HG02973 (cell line): ENCODE measurements at regions not wholly inside any gene's neighbourhood (a gene's known extent, or its start where the extent isn't known, plus 50 kb on each side); places are given as distances from the start of the nearest gene placed in this dataset.
"Not testable (repeated sequence)": the region's sequence is repeated elsewhere in the genome, so short reads cannot be mapped to it uniquely, and the experiment has no call there.

Experiments
- ATAC-seq: cut with Tn5 transposase; IDR thresholded peaks from one replicate; pipeline ENCODE4 v1.9.1; 2021; ENCODE audit warnings: moderate library complexity; ENCODE audit not compliant: unreplicated experiment

DNA sequence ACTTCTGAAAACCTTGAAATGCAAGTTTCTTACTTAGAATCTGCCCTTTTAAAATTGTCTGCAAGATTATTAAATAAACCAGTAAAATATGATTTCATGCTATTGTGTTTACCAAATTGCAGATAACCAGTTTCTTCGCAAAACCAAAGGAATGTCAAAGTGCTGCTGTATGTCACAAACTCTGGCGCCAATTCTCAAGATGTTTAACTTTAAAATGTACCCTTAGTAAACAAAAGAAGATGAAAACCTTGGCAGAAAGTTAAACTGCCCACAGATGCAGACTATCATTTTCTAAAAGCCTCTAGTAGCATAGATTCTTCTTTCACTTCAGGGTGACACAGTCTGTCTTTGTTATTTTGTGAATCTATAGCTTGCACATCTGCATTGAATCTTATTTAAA, 189.2 kb downstream of the SLITRK6 start:
- no peak for ATAC-seq

- ATAC-seq, result no peak
These were observed 190.9 kb downstream of the SLITRK6 start for GRCh38 chr13:85608255-85608829.

DNA sequence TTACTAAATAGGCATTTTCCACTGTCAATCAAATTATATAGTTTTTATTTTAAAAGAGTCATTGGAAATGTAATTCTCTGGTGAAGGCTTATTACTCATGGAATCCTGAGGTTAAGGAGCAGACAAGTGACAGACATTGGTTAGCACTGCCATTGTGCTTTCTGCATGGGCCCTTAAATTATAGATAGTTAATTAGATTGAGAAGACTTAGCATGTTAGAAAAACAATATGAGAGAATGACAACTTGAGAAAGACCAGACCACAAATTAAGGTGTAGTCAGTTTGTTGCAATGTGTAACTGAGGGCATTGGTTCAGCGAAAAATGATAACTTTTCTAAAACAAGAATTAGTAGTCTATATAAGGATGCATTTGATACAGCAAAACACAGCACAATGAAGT, 195.5 kb downstream of the SLITRK6 start:
- ATAC-seq, result no peak

DNA sequence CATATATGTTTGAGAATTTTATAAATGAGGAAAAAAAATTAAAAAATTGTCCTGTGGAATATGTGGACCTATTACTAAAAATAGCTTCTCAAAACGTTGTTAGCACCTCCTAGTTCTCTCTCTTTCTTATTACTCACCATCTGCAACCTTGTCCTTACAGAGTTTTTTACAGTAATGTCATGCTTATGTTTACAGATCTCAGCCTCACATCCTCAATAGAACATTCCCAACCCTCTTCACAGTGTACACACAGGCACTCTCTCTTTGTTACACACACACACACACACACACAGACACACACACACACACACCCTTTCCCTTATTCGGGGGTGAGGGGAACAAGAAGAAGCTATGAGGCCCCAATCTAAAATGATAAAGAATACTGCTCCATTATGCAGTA, 197.7 kb downstream of the SLITRK6 start:
- no peak for ATAC-seq

- ATAC-seq, result no peak
These were observed 201.3 kb downstream of the SLITRK6 start for GRCh38 chr13:85597790-85598500.

GRCh38 chr13:85592211-85592610, 207.0 kb downstream of the SLITRK6 start:
- ATAC-seq, result no peak

DNA sequence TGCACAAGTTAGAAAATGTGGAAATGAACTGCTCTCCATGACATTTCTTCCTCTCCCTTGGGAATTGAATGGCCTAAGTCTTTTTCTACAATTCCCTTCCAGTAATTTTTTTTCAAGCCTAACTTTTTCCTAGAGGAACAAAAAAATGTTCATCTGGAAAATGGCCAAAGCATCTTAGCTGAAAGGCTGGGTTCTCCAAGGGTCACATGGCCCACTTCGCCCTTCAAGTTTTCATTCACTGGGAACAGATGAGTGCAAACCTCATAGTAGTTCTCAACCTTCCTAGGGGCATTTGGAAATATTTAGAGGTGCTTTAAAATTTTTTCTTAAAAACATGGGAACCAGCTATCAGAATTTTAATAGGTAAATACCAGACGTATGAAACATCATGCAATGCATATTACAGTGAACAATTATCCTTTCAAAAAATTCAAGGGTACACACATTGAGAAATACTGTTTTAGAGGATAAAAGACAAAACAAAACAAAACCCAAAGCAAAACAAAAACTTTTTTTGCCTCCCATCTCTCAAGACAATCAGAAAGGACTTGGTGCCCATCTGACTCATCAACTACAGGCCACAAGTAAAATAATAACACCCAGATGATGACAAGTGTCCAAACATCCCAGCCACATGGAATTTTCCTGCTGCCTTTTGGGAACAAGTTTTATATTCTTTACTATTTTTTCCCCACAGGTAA, 208.8 kb downstream of the SLITRK6 start:
- no peak for ATAC-seq

GRCh38 chr13:85589021-85589420, 210.2 kb downstream of the SLITRK6 start:
- no peak for ATAC-seq

DNA sequence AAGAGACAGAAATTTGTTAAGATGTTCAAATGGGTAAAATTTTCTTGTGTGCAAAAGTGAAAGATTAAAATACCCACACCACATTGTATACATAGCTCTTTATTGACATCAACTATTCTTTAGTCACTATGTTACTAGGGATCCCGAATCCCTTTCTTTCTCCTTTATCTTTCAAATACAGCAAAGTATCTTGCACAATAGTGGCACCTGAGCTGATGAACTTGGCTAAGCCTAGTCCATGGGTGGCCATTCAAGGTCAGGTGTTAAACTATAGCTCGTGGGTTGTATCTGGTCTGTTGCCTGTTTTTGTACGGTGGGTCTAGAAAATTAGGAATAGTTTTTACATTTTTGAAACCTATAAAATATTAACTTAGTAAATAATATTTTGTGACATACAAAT, 210.9 kb downstream of the SLITRK6 start:
- no peak for ATAC-seq

- ATAC-seq, result no peak
These were observed 212.4 kb downstream of the SLITRK6 start for GRCh38 chr13:85586856-85587255.

- no peak for ATAC-seq
These were observed 212.8 kb downstream of the SLITRK6 start for GRCh38 chr13:85586422-85586831.

- no peak for ATAC-seq
These were observed 216.3 kb downstream of the SLITRK6 start for GRCh38 chr13:85582890-85583289.

- no peak for ATAC-seq
These were observed 224.1 kb downstream of the SLITRK6 start for GRCh38 chr13:85575110-85575509.

DNA sequence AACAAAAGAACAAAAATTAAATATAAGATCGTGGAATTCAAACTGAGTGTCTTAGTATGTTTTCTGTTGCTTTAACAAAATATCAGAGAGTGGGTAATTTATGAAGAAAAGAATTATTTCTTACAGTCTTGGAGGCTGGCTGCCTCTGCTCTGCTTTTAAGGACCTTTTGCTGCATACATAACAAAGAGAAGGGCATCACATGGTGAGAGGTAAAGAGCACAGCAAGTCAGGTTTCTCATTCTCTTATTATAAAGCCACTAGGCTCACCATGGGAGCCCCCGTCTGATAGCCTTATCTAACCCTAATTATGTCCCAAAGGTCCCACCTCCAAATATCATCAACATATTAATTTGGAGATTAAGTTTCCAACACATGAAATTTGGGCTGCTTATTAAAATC, 231.3 kb downstream of the SLITRK6 start:
- ATAC-seq, result no peak

DNA sequence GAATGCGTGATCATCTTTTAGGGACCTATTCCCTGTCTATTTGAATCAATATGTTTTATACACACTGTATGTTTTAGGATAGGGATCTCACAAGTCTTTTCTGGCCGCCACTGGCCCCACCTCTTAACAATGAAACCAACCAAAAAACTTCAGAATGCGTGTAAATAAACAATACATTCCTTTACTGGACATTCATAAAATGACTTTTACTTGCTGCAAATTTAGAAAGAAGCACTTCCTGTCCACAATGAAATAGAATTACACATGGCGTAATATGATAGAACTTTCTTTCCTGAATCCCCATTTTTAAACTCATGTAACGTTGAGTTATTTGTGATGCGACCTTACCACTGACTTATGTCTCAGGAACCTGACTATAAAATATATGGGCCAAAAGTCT, 233.6 kb downstream of the SLITRK6 start:
- no peak for ATAC-seq

GRCh38 chr13:85564598-85564997, 234.6 kb downstream of the SLITRK6 start:
- no peak for ATAC-seq

- ATAC-seq, result no peak
These were observed 236.9 kb downstream of the SLITRK6 start for GRCh38 chr13:85562282-85562681.

- ATAC-seq, result no peak
These were observed 241.3 kb downstream of the SLITRK6 start for GRCh38 chr13:85557691-85558467.

DNA sequence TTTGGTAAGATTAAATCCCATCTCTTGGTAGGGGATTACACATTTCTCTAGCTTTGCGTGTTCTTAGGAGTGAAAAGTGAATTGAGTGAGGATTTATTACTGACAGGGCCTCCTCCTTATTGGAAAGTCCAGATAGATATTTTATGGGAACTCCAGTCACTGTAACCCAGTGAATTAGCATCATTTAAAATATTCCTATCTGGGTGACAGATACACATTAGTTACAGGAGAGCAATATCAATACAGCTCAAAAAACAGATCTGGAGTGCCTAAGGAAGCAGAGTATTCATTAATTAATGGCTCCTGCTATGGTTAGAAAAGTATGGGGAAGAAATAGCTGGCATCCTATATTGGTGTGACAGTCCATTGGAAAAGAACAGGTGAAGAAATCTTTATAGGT, 248.2 kb downstream of the SLITRK6 start:
- ATAC-seq, result no peak

- ATAC-seq, result no peak
These were observed 249.4 kb downstream of the SLITRK6 start for GRCh38 chr13:85549819-85550218.

DNA sequence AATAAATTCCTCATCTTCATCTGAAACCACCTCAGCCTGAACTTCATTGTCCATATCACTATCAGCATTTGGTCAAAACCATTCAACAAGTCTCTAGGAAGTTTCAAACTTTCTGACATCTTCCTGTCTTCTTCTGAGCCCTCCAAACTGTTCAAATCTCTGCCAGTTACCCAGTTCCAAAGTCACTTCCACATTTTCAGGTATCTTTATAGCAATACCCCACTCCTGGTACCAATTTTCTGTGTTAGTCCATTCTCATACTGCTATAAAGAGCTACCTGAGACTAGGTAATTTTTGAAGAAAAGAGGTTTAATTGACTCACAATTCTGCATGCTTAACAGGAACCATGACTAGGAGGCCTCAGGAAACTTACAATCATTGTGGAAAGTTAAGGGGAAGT, 250.4 kb downstream of the SLITRK6 start:
- ATAC-seq, result not testable (repeated sequence)

- ATAC-seq, result no peak
These were observed 253.4 kb downstream of the SLITRK6 start for GRCh38 chr13:85545771-85546170.
